ENCODE measurements at regions not wholly inside any gene's neighbourhood (a gene's known extent, or its start where the extent isn't known, plus 50 kb on each side); places are given as distances from the start of the nearest gene placed in this dataset.

DNA sequence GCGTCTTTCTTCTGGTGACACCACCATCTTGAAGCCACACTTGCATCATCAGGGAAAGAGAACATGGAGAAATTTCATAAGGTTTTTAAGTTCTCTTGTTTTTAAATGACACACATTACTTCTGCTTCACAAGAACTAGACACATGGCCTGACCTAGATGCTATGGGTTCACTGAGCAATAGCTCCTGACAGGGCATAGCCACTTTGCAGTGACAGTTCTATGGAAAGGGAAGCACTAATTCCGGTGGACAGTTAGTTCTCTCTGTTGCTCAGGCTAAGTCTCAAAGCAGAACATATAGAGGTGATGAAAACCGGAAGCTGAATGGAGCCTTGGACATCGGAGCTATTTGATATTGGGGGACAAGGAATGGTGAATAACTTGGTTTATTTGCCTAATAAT, 940.1 kb upstream of the WWC1 start:
- no peak overlapping the region for H3K4me3 ChIP-seq (replicated peaks in 1 of 3; ENCODE audit: insufficient read depth in 1 of 3, low read depth in 1 of 3, low read length in 3 of 3)
- POLR2A ChIA-PET = no interaction called here
- dilution Hi-C loops (cut with MboI; ENCODE audit: extremely low pct_ligation_motif_present, low sequenced_read_pairs) = no loop called here
- no peaks in the 10 kb centered on the region for H3K9me1 ChIP-seq (replicated peaks; ENCODE audit: control insufficient read depth, extremely low read depth, insufficient read depth, low read length)
- no peaks in the 10 kb centered on the region for H3K4me1 ChIP-seq (ENCODE audit: control insufficient read depth, extremely low read depth, insufficient read depth, low read length)
- BruUV-seq (replicated peaks) = no TSS peak
- DNase-seq (ENCODE audit: low read depth, low spot score) (no peak), FAIRE-seq (no peak)
- H3K27ac ChIP-seq (ENCODE audit: insufficient read depth, low read depth, low read length) = no peak overlapping the region
- H3K9ac ChIP-seq (replicated peaks; ENCODE audit: extremely low read depth, insufficient read depth, low read length) = no peak overlapping the region
- no peak overlapping the region for H3K4me2 ChIP-seq (ENCODE audit: insufficient read depth, low read length)
- no peaks in the 10 kb centered on the region for H3K27me3 ChIP-seq (ENCODE audit: control insufficient read depth in 2 of 2, insufficient read depth in 2 of 2, low read length in 2 of 2)
- H2AFZ ChIP-seq (ENCODE audit: low read depth, low read length) = no peak overlapping the region
- H3K9me3 ChIP-seq (replicated peaks; ENCODE audit: control insufficient read depth, insufficient read depth, low read length) = no peaks in the 10 kb centered on the region
- H4K20me1 ChIP-seq (replicated peaks; ENCODE audit: control insufficient read depth, extremely low read depth, insufficient read depth, low read length) = no peaks in the 10 kb centered on the region
- no peaks in the 10 kb centered on the region for H3K79me2 ChIP-seq (ENCODE audit: control insufficient read depth, insufficient read depth, low read length)
- no peaks in the 10 kb centered on the region for H3K36me3 ChIP-seq (ENCODE audit: control insufficient read depth in 2 of 2, extremely low read depth in 1 of 2, insufficient read depth in 2 of 2, low read length in 2 of 2)
- TF ChIP-seq, protein P1, sequence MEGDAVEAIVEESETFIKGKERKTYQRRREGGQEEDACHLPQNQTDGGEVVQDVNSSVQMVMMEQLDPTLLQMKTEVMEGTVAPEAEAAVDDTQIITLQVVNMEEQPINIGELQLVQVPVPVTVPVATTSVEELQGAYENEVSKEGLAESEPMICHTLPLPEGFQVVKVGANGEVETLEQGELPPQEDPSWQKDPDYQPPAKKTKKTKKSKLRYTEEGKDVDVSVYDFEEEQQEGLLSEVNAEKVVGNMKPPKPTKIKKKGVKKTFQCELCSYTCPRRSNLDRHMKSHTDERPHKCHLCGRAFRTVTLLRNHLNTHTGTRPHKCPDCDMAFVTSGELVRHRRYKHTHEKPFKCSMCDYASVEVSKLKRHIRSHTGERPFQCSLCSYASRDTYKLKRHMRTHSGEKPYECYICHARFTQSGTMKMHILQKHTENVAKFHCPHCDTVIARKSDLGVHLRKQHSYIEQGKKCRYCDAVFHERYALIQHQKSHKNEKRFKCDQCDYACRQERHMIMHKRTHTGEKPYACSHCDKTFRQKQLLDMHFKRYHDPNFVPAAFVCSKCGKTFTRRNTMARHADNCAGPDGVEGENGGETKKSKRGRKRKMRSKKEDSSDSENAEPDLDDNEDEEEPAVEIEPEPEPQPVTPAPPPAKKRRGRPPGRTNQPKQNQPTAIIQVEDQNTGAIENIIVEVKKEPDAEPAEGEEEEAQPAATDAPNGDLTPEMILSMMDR (IDR thresholded peaks at IDR 0.05; ENCODE audit: extremely low read depth in 1 of 2, insufficient read depth in 1 of 2, low read depth in 1 of 2, low read length in 2 of 2) = no peak
- no peak for TF ChIP-seq FOS (IDR thresholded peaks at IDR 0.05; ENCODE audit: borderline replicate concordance, insufficient read depth, low read length)
- CTCF ChIA-PET = no interaction called here
- intact Hi-C loops (cut with micrococcal nuclease) = no loop called here

DNA sequence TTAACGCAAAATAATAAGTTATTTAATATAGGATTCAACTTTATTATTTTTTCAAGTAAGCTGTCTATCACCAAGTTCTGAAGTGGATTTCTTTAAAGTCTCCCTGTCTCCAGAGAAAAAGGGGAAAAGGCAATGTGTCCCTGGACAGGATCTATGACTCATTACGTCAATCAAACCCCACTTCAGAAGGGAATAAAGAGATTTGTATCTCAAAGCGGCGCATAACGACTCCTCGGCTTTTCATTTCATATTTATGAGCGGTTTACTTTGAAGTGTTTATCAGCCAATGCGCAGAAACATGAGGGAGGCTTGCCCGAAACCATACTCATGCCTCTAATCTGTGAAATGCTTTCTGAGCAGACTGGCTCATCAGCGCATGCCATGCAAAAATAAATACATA, 938.6 kb upstream of the WWC1 start:
- Histone ChIP-seq H3K79me2 (ENCODE audit: control insufficient read depth, insufficient read depth, low read length) (no peaks in the 10 kb centered on the region), H3K27me3 (ENCODE audit: control insufficient read depth in 2 of 2, insufficient read depth in 2 of 2, low read length in 2 of 2) (no peaks in the 10 kb centered on the region), H3K27ac (ENCODE audit: insufficient read depth, low read depth, low read length) (no peak overlapping the region), H4K20me1 (replicated peaks; ENCODE audit: control insufficient read depth, extremely low read depth, insufficient read depth, low read length) (no peaks in the 10 kb centered on the region), H3K4me1 (ENCODE audit: control insufficient read depth, extremely low read depth, insufficient read depth, low read length) (no peaks in the 10 kb centered on the region), H3K9me1 (replicated peaks; ENCODE audit: control insufficient read depth, extremely low read depth, insufficient read depth, low read length) (no peaks in the 10 kb centered on the region), H3K9ac (replicated peaks; ENCODE audit: extremely low read depth, insufficient read depth, low read length) (no peak overlapping the region), H2AFZ (ENCODE audit: low read depth, low read length) (no peak overlapping the region), H3K9me3 (replicated peaks; ENCODE audit: control insufficient read depth, insufficient read depth, low read length) (no peaks in the 10 kb centered on the region), H3K4me3 (replicated peaks in 1 of 3; ENCODE audit: insufficient read depth in 1 of 3, low read depth in 1 of 3, low read length in 3 of 3) (no peak overlapping the region), H3K36me3 (ENCODE audit: control insufficient read depth in 2 of 2, extremely low read depth in 1 of 2, insufficient read depth in 2 of 2, low read length in 2 of 2) (no peaks in the 10 kb centered on the region), H3K4me2 (ENCODE audit: insufficient read depth, low read length) (no peak overlapping the region)
- DNase-seq (ENCODE audit: low read depth, low spot score) (no peak), FAIRE-seq (no peak)
- no peak for TF ChIP-seq MYC (IDR thresholded peaks at IDR 0.05; ENCODE audit: low read depth, low read length)
- no peak for TF ChIP-seq JUN (IDR thresholded peaks at IDR 0.05; ENCODE audit: borderline replicate concordance, insufficient read depth, insufficient read length, low read depth)
- TF ChIP-seq, protein P1 (IDR thresholded peaks at IDR 0.05; ENCODE audit: extremely low read depth in 1 of 2, insufficient read depth in 1 of 2, low read depth in 1 of 2, low read length in 2 of 2) = no peak
- no peak for TF ChIP-seq FOS (IDR thresholded peaks at IDR 0.05; ENCODE audit: borderline replicate concordance, insufficient read depth, low read length)
- TF ChIP-seq, protein P2, sequence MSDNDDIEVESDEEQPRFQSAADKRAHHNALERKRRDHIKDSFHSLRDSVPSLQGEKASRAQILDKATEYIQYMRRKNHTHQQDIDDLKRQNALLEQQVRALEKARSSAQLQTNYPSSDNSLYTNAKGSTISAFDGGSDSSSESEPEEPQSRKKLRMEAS (IDR thresholded peaks at IDR 0.05; ENCODE audit: insufficient read depth, insufficient read length) = no peak
- no peak for TF ChIP-seq EZH2 (IDR thresholded peaks at IDR 0.05; ENCODE audit: borderline replicate concordance, low read depth, low read length, severe bottlenecking)
- no peak for TF ChIP-seq GATA2 (IDR thresholded peaks at IDR 0.05; ENCODE audit: insufficient read depth, insufficient read length, low read depth, low read length)
- TF ChIP-seq POLR2A (IDR thresholded peaks at IDR 0.05; ENCODE audit: low read depth, low read length) = no peak
- TF ChIP-seq POLR2AphosphoS5 (IDR thresholded peaks at IDR 0.05; ENCODE audit: insufficient read depth, low read depth, low read length) = no peak
- intact Hi-C loops (cut with micrococcal nuclease) = no loop called here
- POLR2A ChIA-PET = no interaction called here
- BruUV-seq (replicated peaks) = no TSS peak
- CTCF ChIA-PET = no interaction called here
- dilution Hi-C loops (cut with MboI; ENCODE audit: extremely low pct_ligation_motif_present, low sequenced_read_pairs) = no loop called here

Data from endothelial cell of umbilical vein (primary cell).